Endothelial cell of umbilical vein (primary cell): ENCODE measurements at regions not wholly inside any gene's neighbourhood (a gene's known extent, or its start where the extent isn't known, plus 50 kb on each side); places are given as distances from the start of the nearest gene placed in this dataset.

Experiments
- BruUV-seq: library from RNA; stranded (reverse); fragments of 400-500 nt; replicated peaks from 2 replicates; lab custom pipeline; 2021; lab: Mats Ljungman, UMichigan
- CTCF ChIA-PET: fragments of 300-600, 350-600 bp; sonication (Branson Sonifier 250); formaldehyde crosslinking; loops from one replicate; lab custom pipeline; 2021; ENCODE audit warnings: antibody characterized with exemption, inconsistent platforms; lab: Charles Lee
- POLR2A ChIA-PET: fragments of 300-600, 350-600 bp; sonication (Branson Sonifier 250); formaldehyde crosslinking; loops from one replicate; lab custom pipeline; 2021; ENCODE audit warnings: antibody characterized with exemption, inconsistent platforms; lab: Charles Lee
- DNase-seq: peaks from one replicate; pipeline ENCODE4 v3.0.0-alpha.2; 2011; ENCODE audit warnings: low read depth, low spot score
- FAIRE-seq: peaks from 2 replicates; lab custom pipeline; 2011; peaks lifted over from hg19 to GRCh38; lab: Jason Lieb, UNC
- H2AFZ ChIP-seq: 2 replicates; pipeline ENCODE4 v1.6.0; 2012; ENCODE audit warnings: low read depth, low read length, control low read depth, inconsistent platforms
- H3K27ac ChIP-seq: 2 replicates; pipeline ENCODE4 v1.5.1; 2011; ENCODE audit warnings: low read depth, mild to moderate bottlenecking, control low read depth, low read length, moderate library complexity; ENCODE audit not compliant: insufficient read depth
- H3K27me3 ChIP-seq, 2 experiments: 2 replicates each; pipeline versions ENCODE4 v1.6.0 to v1.6.1; 2011; ENCODE audit warnings: low read length in 2 of 2, mixed read lengths in 1 of 2; ENCODE audit not compliant: control insufficient read depth in 2 of 2, insufficient read depth in 2 of 2
- H3K36me3 ChIP-seq, 2 experiments: 2 replicates in 1 of 2; 3 replicates in 1 of 2; pipeline ENCODE4 v1.5.1; 2011; ENCODE audit warnings: low read length in 2 of 2, mild to moderate bottlenecking in 1 of 2, moderate library complexity in 1 of 2; ENCODE audit not compliant: control insufficient read depth in 2 of 2, insufficient read depth in 2 of 2; ENCODE audit errors: extremely low read depth in 1 of 2
- H3K4me1 ChIP-seq: 3 replicates; pipeline ENCODE4 v1.5.1; 2011; ENCODE audit warnings: mild to moderate bottlenecking, low read length; ENCODE audit not compliant: control insufficient read depth, insufficient read depth; ENCODE audit errors: extremely low read depth
- H3K4me2 ChIP-seq: 2 replicates; pipeline ENCODE4 v1.6.1; 2011; ENCODE audit warnings: low read length, control low read depth, mixed read lengths; ENCODE audit not compliant: insufficient read depth
- H3K4me3 ChIP-seq, 3 experiments: fragments of 200-600 bp in 1 of 3; sonication (generic), shearing (Covaris generic) in 1 of 3; replicated peaks in 1 of 3; 2 replicates each; pipeline ENCODE4 v1.5.1; 2011 to 2016; ENCODE audit warnings: control low read depth in 3 of 3, low read length in 3 of 3, mild to moderate bottlenecking in 2 of 3, inconsistent platforms in 1 of 3, low read depth in 1 of 3, moderate library complexity in 1 of 3; ENCODE audit not compliant: insufficient read depth in 1 of 3
- H3K79me2 ChIP-seq: 2 replicates; pipeline ENCODE4 v1.6.0; 2012; ENCODE audit warnings: low read length, inconsistent platforms; ENCODE audit not compliant: control insufficient read depth, insufficient read depth
- H3K9ac ChIP-seq: replicated peaks from 2 replicates; pipeline ENCODE3; 2011; ENCODE audit warnings: low read length, control low read depth; ENCODE audit not compliant: insufficient read depth; ENCODE audit errors: extremely low read depth
- H3K9me1 ChIP-seq: replicated peaks from 3 replicates; pipeline ENCODE4 v1.6.0; 2011; ENCODE audit warnings: mild to moderate bottlenecking, low read length; ENCODE audit not compliant: control insufficient read depth, insufficient read depth; ENCODE audit errors: extremely low read depth
- H3K9me3 ChIP-seq: replicated peaks from 2 replicates; pipeline ENCODE4 v1.5.1; 2012; ENCODE audit warnings: low read length, inconsistent platforms; ENCODE audit not compliant: control insufficient read depth, insufficient read depth
- H4K20me1 ChIP-seq: replicated peaks from 2 replicates; pipeline ENCODE3; 2011; ENCODE audit warnings: mild to moderate bottlenecking, low read length; ENCODE audit not compliant: control insufficient read depth, insufficient read depth; ENCODE audit errors: extremely low read depth
- EZH2 ChIP-seq: IDR thresholded peaks from 2 replicates; pipeline ENCODE4 v1.6.1; 2012; ENCODE audit warnings: borderline replicate concordance, low read depth, mild to moderate bottlenecking, moderate library complexity, low read length, inconsistent platforms; ENCODE audit not compliant: severe bottlenecking
- FOS ChIP-seq: IDR thresholded peaks from 2 replicates; pipeline ENCODE4 v1.6.1; 2011; ENCODE audit warnings: mild to moderate bottlenecking, low read length, moderate library complexity, borderline replicate concordance; ENCODE audit not compliant: insufficient read depth
- GATA2 ChIP-seq: IDR thresholded peaks from 2 replicates; pipeline ENCODE4 v1.7.0; 2011; ENCODE audit warnings: low read depth, mild to moderate bottlenecking, moderate library complexity, mixed read lengths, low read length; ENCODE audit not compliant: insufficient read length, insufficient read depth
- JUN ChIP-seq: IDR thresholded peaks from 2 replicates; pipeline ENCODE4 v1.6.1; 2011; ENCODE audit warnings: borderline replicate concordance, low read depth; ENCODE audit not compliant: insufficient read length, insufficient read depth
- MAX ChIP-seq: IDR thresholded peaks from 2 replicates; pipeline ENCODE4 v1.6.1; 2011; ENCODE audit not compliant: insufficient read depth, insufficient read length
- MYC ChIP-seq: IDR thresholded peaks from one replicate; pipeline ENCODE4 v1.6.1; 2011; ENCODE audit warnings: mild to moderate bottlenecking, low read depth, low read length
- POLR2A ChIP-seq: IDR thresholded peaks from 2 replicates; pipeline ENCODE4 v1.6.1; 2012; ENCODE audit warnings: low read depth, mild to moderate bottlenecking, control low read depth, low read length
- POLR2AphosphoS5 ChIP-seq: IDR thresholded peaks from 2 replicates; pipeline ENCODE4 v1.6.1; 2012; ENCODE audit warnings: low read depth, mild to moderate bottlenecking, control low read depth, low read length, moderate library complexity; ENCODE audit not compliant: insufficient read depth
- dilution Hi-C: fragments of 300-500 bp; cut with MboI; formaldehyde crosslinking; loops from one replicate; pipeline ENCODE4 v1.15.0; 2019; ENCODE audit warnings: low sequenced_read_pairs; ENCODE audit not compliant: extremely low pct_ligation_motif_present
- intact Hi-C: fragments of 100-400 bp; cut with micrococcal nuclease; formaldehyde crosslinking; loops from one replicate; pipeline ENCODE4 v1.10.0; 2022
- TF ChIP-seq, protein P1 (sequence below), 2 donors: IDR thresholded peaks; 1 replicate in 1 of 2; 2 replicates in 1 of 2; pipeline ENCODE4 v1.5.1; 2011; ENCODE audit warnings: low read length in 2 of 2, mild to moderate bottlenecking in 2 of 2, moderate library complexity in 2 of 2, control low read depth in 1 of 2, inconsistent platforms in 1 of 2, low read depth in 1 of 2; ENCODE audit not compliant: insufficient read depth in 1 of 2; ENCODE audit errors: extremely low read depth in 1 of 2

GRCh38 chr12:105723066-105723465 lies 392.6 kb downstream of the C12orf75 start:
- intact Hi-C loops: no loop called here
- no peaks in the 10 kb centered on the region for H3K9me3 ChIP-seq
- peaks cover 34 to 35% of the 10 kb centered on the region in 2 experiments for H3K27me3 ChIP-seq
- H3K9ac ChIP-seq: no peak overlapping the region
- POLR2A ChIA-PET: no interaction called here
- H3K27ac ChIP-seq: no peak overlapping the region
- CTCF ChIA-PET: interaction anchor here (1.0 kb wide), 1 partner anchor 413 kb away, joined by 3 read pairs; no protein-coding TSS in a partner anchor
- no peak overlapping the region for H2AFZ ChIP-seq
- H3K4me2 ChIP-seq: no peak overlapping the region
- H3K4me3 ChIP-seq: no peak overlapping the region
- dilution Hi-C loops: no loop called here
- no peaks in the 10 kb centered on the region for H3K36me3 ChIP-seq
- no peaks in the 10 kb centered on the region for H3K9me1 ChIP-seq
- no peak for TF ChIP-seq GATA2
- no peak for TF ChIP-seq JUN
- TF ChIP-seq MAX: no peak
- TF ChIP-seq EZH2: no peak
- TF ChIP-seq MYC: no peak
- TF ChIP-seq POLR2A: no peak
- TF ChIP-seq, protein P1, sequence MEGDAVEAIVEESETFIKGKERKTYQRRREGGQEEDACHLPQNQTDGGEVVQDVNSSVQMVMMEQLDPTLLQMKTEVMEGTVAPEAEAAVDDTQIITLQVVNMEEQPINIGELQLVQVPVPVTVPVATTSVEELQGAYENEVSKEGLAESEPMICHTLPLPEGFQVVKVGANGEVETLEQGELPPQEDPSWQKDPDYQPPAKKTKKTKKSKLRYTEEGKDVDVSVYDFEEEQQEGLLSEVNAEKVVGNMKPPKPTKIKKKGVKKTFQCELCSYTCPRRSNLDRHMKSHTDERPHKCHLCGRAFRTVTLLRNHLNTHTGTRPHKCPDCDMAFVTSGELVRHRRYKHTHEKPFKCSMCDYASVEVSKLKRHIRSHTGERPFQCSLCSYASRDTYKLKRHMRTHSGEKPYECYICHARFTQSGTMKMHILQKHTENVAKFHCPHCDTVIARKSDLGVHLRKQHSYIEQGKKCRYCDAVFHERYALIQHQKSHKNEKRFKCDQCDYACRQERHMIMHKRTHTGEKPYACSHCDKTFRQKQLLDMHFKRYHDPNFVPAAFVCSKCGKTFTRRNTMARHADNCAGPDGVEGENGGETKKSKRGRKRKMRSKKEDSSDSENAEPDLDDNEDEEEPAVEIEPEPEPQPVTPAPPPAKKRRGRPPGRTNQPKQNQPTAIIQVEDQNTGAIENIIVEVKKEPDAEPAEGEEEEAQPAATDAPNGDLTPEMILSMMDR (IDR thresholded peaks at IDR 0.05; ENCODE audit: extremely low read depth in 1 of 2, insufficient read depth in 1 of 2, low read depth in 1 of 2, low read length in 2 of 2): no peak
- no peak for TF ChIP-seq POLR2AphosphoS5
- TF ChIP-seq FOS: no peak
- FAIRE-seq (no peak), DNase-seq (no peak)
- no peaks in the 10 kb centered on the region for H3K79me2 ChIP-seq
- no peaks in the 10 kb centered on the region for H3K4me1 ChIP-seq
- BruUV-seq: no TSS peak
- no peaks in the 10 kb centered on the region for H4K20me1 ChIP-seq
